OCI-LY3 (cell line): ENCODE measurements at regions not wholly inside any gene's neighbourhood (a gene's known extent, or its start where the extent isn't known, plus 50 kb on each side); places are given as distances from the start of the nearest gene placed in this dataset.

Experiments
- EZH2phosphoT487 ChIP-seq: fragments of 200-600 bp; shearing (Covaris generic); IDR thresholded peaks from 2 replicates; pipeline ENCODE4 v1.6.1; 2018; ENCODE audit warnings: antibody characterized with exemption, mixed run types, low read depth
- TF ChIP-seq, protein P1 (sequence below): fragments of 200-600, 300-600 bp; sonication (generic); IDR thresholded peaks from 2 replicates; pipeline ENCODE4 v1.5.1; 2014; ENCODE audit warnings: antibody characterized with exemption, low read length, low read depth

DNA sequence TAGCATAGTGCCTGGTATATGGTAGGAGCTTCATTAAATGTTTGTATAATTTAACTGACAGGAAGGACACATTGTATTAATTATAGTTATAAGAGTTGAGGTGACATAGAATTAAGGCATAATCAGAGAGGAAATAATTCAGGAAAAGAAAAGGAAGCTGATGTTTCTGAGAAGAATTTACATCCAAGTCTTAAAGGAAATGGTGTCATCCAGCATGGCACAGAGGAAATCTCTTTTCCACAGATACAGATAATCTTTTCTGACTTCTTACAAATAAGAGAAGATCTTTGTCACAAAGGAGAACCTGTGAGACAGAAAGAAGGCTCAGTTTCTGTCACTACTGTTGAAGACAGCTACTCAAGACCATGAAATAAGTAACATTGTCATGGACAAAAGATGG is 222.5 kb downstream of the GJA1 start:
- TF ChIP-seq, protein P1, sequence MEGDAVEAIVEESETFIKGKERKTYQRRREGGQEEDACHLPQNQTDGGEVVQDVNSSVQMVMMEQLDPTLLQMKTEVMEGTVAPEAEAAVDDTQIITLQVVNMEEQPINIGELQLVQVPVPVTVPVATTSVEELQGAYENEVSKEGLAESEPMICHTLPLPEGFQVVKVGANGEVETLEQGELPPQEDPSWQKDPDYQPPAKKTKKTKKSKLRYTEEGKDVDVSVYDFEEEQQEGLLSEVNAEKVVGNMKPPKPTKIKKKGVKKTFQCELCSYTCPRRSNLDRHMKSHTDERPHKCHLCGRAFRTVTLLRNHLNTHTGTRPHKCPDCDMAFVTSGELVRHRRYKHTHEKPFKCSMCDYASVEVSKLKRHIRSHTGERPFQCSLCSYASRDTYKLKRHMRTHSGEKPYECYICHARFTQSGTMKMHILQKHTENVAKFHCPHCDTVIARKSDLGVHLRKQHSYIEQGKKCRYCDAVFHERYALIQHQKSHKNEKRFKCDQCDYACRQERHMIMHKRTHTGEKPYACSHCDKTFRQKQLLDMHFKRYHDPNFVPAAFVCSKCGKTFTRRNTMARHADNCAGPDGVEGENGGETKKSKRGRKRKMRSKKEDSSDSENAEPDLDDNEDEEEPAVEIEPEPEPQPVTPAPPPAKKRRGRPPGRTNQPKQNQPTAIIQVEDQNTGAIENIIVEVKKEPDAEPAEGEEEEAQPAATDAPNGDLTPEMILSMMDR = no peak
- TF ChIP-seq EZH2phosphoT487 = no peak
